K562 (cell line): ENCODE measurements at regions not wholly inside any gene's neighbourhood (a gene's known extent, or its start where the extent isn't known, plus 50 kb on each side); places are given as distances from the start of the nearest gene placed in this dataset.

Source experiments
- ATAC-seq: fragments of 200-7000 bp; cut with Tn5 transposase; 3 replicates; pipeline ENCODE4 v1.9.1; 2020; ENCODE audit warnings: moderate library complexity
- BruUV-seq: library from RNA; stranded (reverse); fragments of 400-500 nt; replicated peaks from 2 replicates; lab custom pipeline; 2021; lab: Mats Ljungman, UMichigan
- CTCF ChIA-PET: fragments of 300-600 bp; formaldehyde crosslinking; extraction: SDS; loops from one replicate; lab custom pipeline; 2021; ENCODE audit warnings: low intra/inter-chr PET ratio; lab: Yijun Ruan, JAX
- POLR2A ChIA-PET: fragments of 300-600, 350-650 bp; sonication (Branson Sonifier 250); formaldehyde crosslinking; extraction: SDS; loops from one replicate; lab custom pipeline; 2021; ENCODE audit warnings: antibody characterized with exemption, inconsistent platforms; lab: Yijun Ruan, JAX
- DNase-seq, 4 experiments: peaks; one replicate each; pipeline versions ENCODE4 v3.0.0 to v3.0.0-alpha.2; 2011 to 2018; ENCODE audit warnings: low spot score in 3 of 4, mixed read lengths in 3 of 4; ENCODE audit errors: extremely low read depth in 1 of 4
- FAIRE-seq: peaks from 2 replicates; lab custom pipeline; 2011; peaks lifted over from hg19 to GRCh38; lab: Jason Lieb, UNC
- H2AFZ ChIP-seq: 2 replicates; pipeline ENCODE4 v1.6.0; 2011; ENCODE audit warnings: low read depth, low read length, control low read depth, inconsistent platforms
- H3K27ac ChIP-seq: fragments of 200-600 bp; 3 replicates; pipeline ENCODE4 v1.8.0; 2011; ENCODE audit warnings: low read depth, mild to moderate bottlenecking, control low read depth, inconsistent platforms, low read length, moderate library complexity, mixed read lengths; ENCODE audit errors: extremely low read depth
- H3K27me3 ChIP-seq, 2 experiments: fragments of 300-600 bp in 1 of 2; 2 replicates in 1 of 2; 3 replicates in 1 of 2; pipeline versions ENCODE4 v1.6.0 to v1.8.0; 2011; ENCODE audit warnings: inconsistent platforms in 2 of 2, low read length in 2 of 2, mild to moderate bottlenecking in 1 of 2, mixed read lengths in 1 of 2, moderate library complexity in 1 of 2; ENCODE audit not compliant: control insufficient read depth in 2 of 2, insufficient read depth in 2 of 2
- H3K36me3 ChIP-seq: fragments of 300-600 bp; 3 replicates; pipeline ENCODE4 v1.8.0; 2011; ENCODE audit warnings: mild to moderate bottlenecking, low read length, inconsistent platforms; ENCODE audit not compliant: control insufficient read depth, insufficient read depth
- H3K4me1 ChIP-seq, 2 experiments: fragments of 200-600 bp in 1 of 2; replicated peaks in 1 of 2; 2 replicates in 1 of 2; 3 replicates in 1 of 2; pipeline versions ENCODE4 v1.5.1 to v1.8.0; 2011; ENCODE audit warnings: inconsistent platforms in 2 of 2, low read length in 2 of 2, mild to moderate bottlenecking in 1 of 2, mixed read lengths in 1 of 2, moderate library complexity in 1 of 2; ENCODE audit not compliant: control insufficient read depth in 2 of 2, insufficient read depth in 2 of 2
- H3K4me2 ChIP-seq: 2 replicates; pipeline ENCODE4 v1.6.1; 2011; ENCODE audit warnings: low read length, control low read depth, inconsistent platforms, mixed read lengths; ENCODE audit not compliant: insufficient read depth
- H3K4me3 ChIP-seq: fragments of 200-600 bp; sonication (generic), shearing (Covaris generic); 2 replicates; pipeline ENCODE4 v1.5.1; 2016; ENCODE audit warnings: control low read depth, inconsistent platforms
- H3K79me2 ChIP-seq: fragments of 200-600 bp; 3 replicates; pipeline ENCODE4 v1.8.0; 2011; ENCODE audit warnings: low read length, inconsistent platforms; ENCODE audit not compliant: control insufficient read depth, insufficient read depth
- H3K9ac ChIP-seq, 2 experiments: 2 replicates each; pipeline versions ENCODE4 v1.6.0 to v1.6.1; 2011; ENCODE audit warnings: low read depth in 2 of 2, low read length in 2 of 2, control low read depth in 1 of 2, inconsistent platforms in 1 of 2, mild to moderate bottlenecking in 1 of 2, mixed read lengths in 1 of 2; ENCODE audit not compliant: insufficient read depth in 1 of 2
- H3K9me1 ChIP-seq: one replicate; pipeline ENCODE4 v1.6.0; 2011; ENCODE audit warnings: inconsistent platforms, mild to moderate bottlenecking, low read length, moderate library complexity; ENCODE audit not compliant: control insufficient read depth, insufficient read depth
- H3K9me3 ChIP-seq: replicated peaks from 2 replicates; pipeline ENCODE4 v1.5.1; 2011; ENCODE audit warnings: low read depth, low read length, inconsistent platforms; ENCODE audit not compliant: control insufficient read depth, insufficient read depth
- H4K20me1 ChIP-seq: replicated peaks from 2 replicates; pipeline ENCODE4 v1.6.1; 2011; ENCODE audit warnings: low read length, inconsistent platforms, mixed read lengths; ENCODE audit not compliant: control insufficient read depth, insufficient read depth
- ARHGAP35 ChIP-seq: fragments of 450-650 bp; IDR thresholded peaks from 2 replicates; pipeline ENCODE4 v1.6.1; 2018; ENCODE audit not compliant: partially characterized antibody
- ELK3 ChIP-seq: fragments of 450-650 bp; formaldehyde crosslinking; IDR thresholded peaks from 2 replicates; pipeline ENCODE4 v1.4.0; 2020; ENCODE audit warnings: mild to moderate bottlenecking
- ESRRB ChIP-seq: fragments of 250-450 bp; sonication (Bioruptor Pico); IDR thresholded peaks from 2 replicates; pipeline ENCODE4 v1.5.0; 2020; ENCODE audit warnings: mild to moderate bottlenecking, moderate library complexity, borderline replicate concordance
- MNT ChIP-seq, 2 experiments: fragments of 450-650 bp; conservative IDR thresholded peaks; 2 replicates each; pipeline ENCODE4 v1.6.1; 2017; ENCODE audit warnings: mild to moderate bottlenecking in 2 of 2, moderate library complexity in 2 of 2
- NFXL1 ChIP-seq: fragments of 450-650 bp; formaldehyde crosslinking; IDR thresholded peaks from 2 replicates; pipeline ENCODE4 v1.4.0; 2021; ENCODE audit warnings: mild to moderate bottlenecking
- PHB2 ChIP-seq: fragments of 450-650 bp; IDR thresholded peaks from 2 replicates; pipeline ENCODE4 v1.6.1; 2017; ENCODE audit warnings: low read depth
- PML ChIP-seq: IDR thresholded peaks from 2 replicates; pipeline ENCODE4 v1.6.1; 2012; ENCODE audit warnings: low read length, inconsistent platforms
- TCF15 ChIP-seq: fragments of 250-450 bp; sonication (Bioruptor Pico); IDR thresholded peaks from 2 replicates; pipeline ENCODE4 v1.8.0; 2022; ENCODE audit warnings: moderate library complexity, mild to moderate bottlenecking, inconsistent platforms
- ZC3H11A ChIP-seq: IDR thresholded peaks from 2 replicates; pipeline ENCODE4 v1.6.1; 2012; ENCODE audit warnings: low read depth, low read length, improper control_type of control experiment
- ZNF354B ChIP-seq: fragments of 250-450 bp; sonication (Bioruptor Pico); IDR thresholded peaks from 2 replicates; pipeline ENCODE4 v1.4.0; 2020
- ZNF639 ChIP-seq, 2 experiments: fragments of 200-800 bp in 1 of 2; sonication (Bioruptor generic) in 1 of 2; sonication (generic) in 1 of 2; formaldehyde crosslinking in 1 of 2; IDR thresholded peaks in 1 of 2; conservative IDR thresholded peaks in 1 of 2; 2 replicates each; pipeline versions ENCODE4 v1.5.0 to v1.6.1; 2016 to 2020; ENCODE audit warnings: missing compliant biosample characterization in 1 of 2, missing genetic modification characterization in 1 of 2, missing genetic modification reagents in 1 of 2
- WGBS: fragments of 100-300 bp; shearing (Covaris generic); methylation state at CpG from one replicate; pipeline ENCODE4 v1.1.6; 2016; ENCODE audit warnings: low coverage, mixed read lengths; ENCODE audit not compliant: insufficient coverage; ENCODE audit errors: missing lambda C conversion rate; 5-methylcytosine and 5-hydroxymethylcytosine counted together
- in situ Hi-C: fragments of 300-500 bp; cut with MboI; formaldehyde crosslinking; loops from 4 replicates; pipeline ENCODE4 v1.15.0; 2018; ENCODE audit warnings: inconsistent platforms, mixed read lengths
- intact Hi-C: fragments of 100-400 bp; cut with micrococcal nuclease; formaldehyde crosslinking; loops from 2 replicates; pipeline ENCODE4 v1.14.2; 2022

GRCh38 chr7:8373851-8374250 lies 59.6 kb upstream of the NXPH1 start:
- no peak for ATAC-seq
- H4K20me1 ChIP-seq: no peaks in the 10 kb centered on the region
- CTCF ChIA-PET: no interaction called here

GRCh38 chr7:8378349-8379019 lies 54.9 kb upstream of the NXPH1 start:
- BruUV-seq: no TSS peak
- Histone ChIP-seq H3K27me3 (no peaks in the 10 kb centered on the region), H3K9ac (no peak overlapping the region), H3K4me2 (no peak overlapping the region), H2AFZ (no peak overlapping the region), H3K9me1 (no peaks in the 10 kb centered on the region), H3K27ac (no peak overlapping the region), H3K4me1 (peaks cover 0 to 4% of the 10 kb centered on the region in 2 experiments; a peak in 1 of 5 replicates), H3K9me3 (no peaks in the 10 kb centered on the region), H4K20me1 (no peaks in the 10 kb centered on the region), H3K36me3 (no peaks in the 10 kb centered on the region), H3K4me3 (no peak overlapping the region), H3K79me2 (no peaks in the 10 kb centered on the region)
- FAIRE-seq (no peak), DNase-seq (no peak), ATAC-seq (no peak)
- CTCF ChIA-PET: no interaction called here
- in situ Hi-C loops: no loop called here
- intact Hi-C loops: no loop called here
- POLR2A ChIA-PET: interaction anchor here (0.7 to 1.6 kb wide), 3 partner anchors 11 to 22 kb away, joined by 3 read pairs; no protein-coding TSS in a partner anchor
- TF ChIP-seq ZNF639 (CRISPR knock-in tag; conservative IDR thresholded peaks at IDR 0.05 in 1 of 2, IDR thresholded peaks at IDR 0.05 in 1 of 2) (no peak), TCF15 (CRISPR knock-in tag) (no peak), MNT (conservative IDR thresholded peaks at IDR 0.05) (no peak), ZNF354B (CRISPR knock-in tag) (no peak), ELK3 (CRISPR knock-in tag) (no peak), PML (no peak), ESRRB (CRISPR knock-in tag) (no peak), ZC3H11A (no peak), ARHGAP35 (no peak), PHB2 (no peak)

More at GRCh38 chr7:8373851-8374250, 59.6 kb upstream of the NXPH1 start:
- POLR2A ChIA-PET: no interaction called here
- no TSS peak for BruUV-seq
- intact Hi-C loops (no loop called here), in situ Hi-C loops (no loop called here)
- no peak for DNase-seq
- Histone ChIP-seq H2AFZ (no peak overlapping the region), H3K9ac (no peak overlapping the region), H3K4me1 (no peaks in the 10 kb centered on the region), H3K27me3 (no peaks in the 10 kb centered on the region), H3K9me3 (no peaks in the 10 kb centered on the region), H3K9me1 (no peaks in the 10 kb centered on the region), H3K4me3 (no peak overlapping the region), H3K4me2 (no peak overlapping the region), H3K27ac (no peak overlapping the region), H3K36me3 (no peaks in the 10 kb centered on the region), H3K79me2 (no peaks in the 10 kb centered on the region)
- no peak for FAIRE-seq
- 14% methylated on average over 2 of the region's 2 CpGs for WGBS
- TF ChIP-seq NFXL1 (CRISPR knock-in tag): no peak
